ENCODE measurements at regions not wholly inside any gene's neighbourhood (a gene's known extent, or its start where the extent isn't known, plus 50 kb on each side); places are given as distances from the start of the nearest gene placed in this dataset.
"Not testable (repeated sequence)": the region's sequence is repeated elsewhere in the genome, so short reads cannot be mapped to it uniquely, and the experiment has no call there.

DNA sequence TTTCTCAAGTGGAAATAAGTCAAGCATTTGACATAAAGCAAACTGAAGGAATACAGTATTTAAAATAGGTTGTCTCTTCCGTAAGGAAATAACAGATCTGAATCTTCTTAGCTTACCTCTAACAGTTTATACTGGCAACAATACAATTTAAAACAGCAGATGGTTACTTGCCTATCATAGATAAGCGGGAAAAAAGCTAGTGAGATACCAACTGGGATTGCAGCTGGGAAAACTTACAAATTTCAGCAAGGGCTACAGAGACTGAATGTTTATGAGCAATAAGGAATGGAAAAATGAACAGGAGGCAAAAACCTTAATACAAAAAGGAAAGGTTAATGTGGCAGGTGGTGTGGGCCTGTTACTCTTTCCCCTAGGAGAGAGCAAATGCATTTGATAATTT lies 220.0 kb downstream of the RASSF9 start:
- H3K9ac ChIP-seq (ENCODE audit: low read depth, low read length) = no peak overlapping the region
- H3K27ac ChIP-seq (ENCODE audit: low read depth, low read length) = no peak overlapping the region
- H3K4me1 ChIP-seq (ENCODE audit: control insufficient read depth, insufficient read depth, low read length) = no peaks in the 10 kb centered on the region
- H3K9me3 ChIP-seq (ENCODE audit: control insufficient read depth, insufficient read depth, low read length) = 0 out of 2 replicates have a peak, but pooled peaks cover 5% of the 10 kb centered on the region
- no peak overlapping the region for H3K4me3 ChIP-seq (ENCODE audit: low read depth, low read length)
- H3K27me3 ChIP-seq (ENCODE audit: control insufficient read depth, insufficient read depth, low read length) = no peaks in the 10 kb centered on the region
- H3K36me3 ChIP-seq (ENCODE audit: control insufficient read depth, insufficient read depth, low read length) = no peaks in the 10 kb centered on the region

- no peak overlapping the region for H3K27ac ChIP-seq (ENCODE audit: low read depth, low read length)
- H3K9ac ChIP-seq (ENCODE audit: low read depth, low read length) = no peak overlapping the region
- H3K36me3 ChIP-seq (ENCODE audit: control insufficient read depth, insufficient read depth, low read length) = no peaks in the 10 kb centered on the region
- H3K4me3 ChIP-seq (ENCODE audit: low read depth, low read length) = no peak overlapping the region
- H3K27me3 ChIP-seq (ENCODE audit: control insufficient read depth, insufficient read depth, low read length) = no peaks in the 10 kb centered on the region
- no peaks in the 10 kb centered on the region for H3K4me1 ChIP-seq (ENCODE audit: control insufficient read depth, insufficient read depth, low read length)
- 0 out of 2 replicates have a peak, but pooled peaks cover 2% of the 10 kb centered on the region for H3K9me3 ChIP-seq (ENCODE audit: control insufficient read depth, insufficient read depth, low read length)
Observed at GRCh38 chr12:85617307-85618091, 218.7 kb downstream of the RASSF9 start.

DNA sequence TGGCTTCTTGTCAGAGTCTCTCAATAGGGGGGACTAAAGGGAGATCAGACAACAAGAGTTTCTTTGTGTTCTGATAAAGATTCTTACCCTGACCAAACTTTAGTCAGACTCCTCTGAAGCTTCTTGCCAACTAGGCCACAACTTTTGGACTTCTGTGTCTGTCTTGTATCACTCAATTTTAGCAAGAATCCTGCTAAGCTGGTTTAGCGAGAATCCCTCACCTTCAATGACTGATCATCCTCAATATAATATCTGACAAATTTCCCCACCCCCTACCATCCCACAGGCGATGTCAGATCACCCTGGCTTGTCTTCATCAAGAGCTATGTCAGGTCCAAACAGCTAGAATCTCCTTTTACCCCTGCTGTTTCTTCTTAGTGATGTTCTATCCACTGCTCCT lies 215.2 kb downstream of the RASSF9 start:
- H3K4me1 ChIP-seq (ENCODE audit: control insufficient read depth, insufficient read depth, low read length) = no peaks in the 10 kb centered on the region
- no peaks in the 10 kb centered on the region for H3K27me3 ChIP-seq (ENCODE audit: control insufficient read depth, insufficient read depth, low read length)
- H3K9ac ChIP-seq (ENCODE audit: low read depth, low read length) = no peak overlapping the region
- no peaks in the 10 kb centered on the region for H3K36me3 ChIP-seq (ENCODE audit: control insufficient read depth, insufficient read depth, low read length)
- H3K4me3 ChIP-seq (ENCODE audit: low read depth, low read length) = no peak overlapping the region
- no peaks in the 10 kb centered on the region for H3K9me3 ChIP-seq (ENCODE audit: control insufficient read depth, insufficient read depth, low read length)
- H3K27ac ChIP-seq (ENCODE audit: low read depth, low read length) = no peak overlapping the region

- H3K4me3 ChIP-seq (ENCODE audit: low read depth, low read length) = no peak overlapping the region
- H3K27ac ChIP-seq (ENCODE audit: low read depth, low read length) = no peak overlapping the region
- no peaks in the 10 kb centered on the region for H3K36me3 ChIP-seq (ENCODE audit: control insufficient read depth, insufficient read depth, low read length)
- H3K4me1 ChIP-seq (ENCODE audit: control insufficient read depth, insufficient read depth, low read length) = no peaks in the 10 kb centered on the region
- no peaks in the 10 kb centered on the region for H3K27me3 ChIP-seq (ENCODE audit: control insufficient read depth, insufficient read depth, low read length)
- no peaks in the 10 kb centered on the region for H3K9me3 ChIP-seq (ENCODE audit: control insufficient read depth, insufficient read depth, low read length)
- H3K9ac ChIP-seq (ENCODE audit: low read depth, low read length) = no peak overlapping the region
Observed at GRCh38 chr12:85623763-85624162, 212.4 kb downstream of the RASSF9 start.

- no peaks in the 10 kb centered on the region for H3K27me3 ChIP-seq (ENCODE audit: control insufficient read depth, insufficient read depth, low read length)
- H3K27ac ChIP-seq (ENCODE audit: low read depth, low read length) = no peak overlapping the region
- H3K9me3 ChIP-seq (ENCODE audit: control insufficient read depth, insufficient read depth, low read length) = no peaks in the 10 kb centered on the region
- H3K36me3 ChIP-seq (ENCODE audit: control insufficient read depth, insufficient read depth, low read length) = no peaks in the 10 kb centered on the region
- H3K4me3 ChIP-seq (ENCODE audit: low read depth, low read length) = no peak overlapping the region
- no peak overlapping the region for H3K9ac ChIP-seq (ENCODE audit: low read depth, low read length)
- H3K4me1 ChIP-seq (ENCODE audit: control insufficient read depth, insufficient read depth, low read length) = no peaks in the 10 kb centered on the region
Observed at GRCh38 chr12:85625467-85625866, 210.7 kb downstream of the RASSF9 start.

- H3K4me3 ChIP-seq (ENCODE audit: low read depth, low read length) = no peak overlapping the region
- no peak overlapping the region for H3K27ac ChIP-seq (ENCODE audit: low read depth, low read length)
- no peaks in the 10 kb centered on the region for H3K4me1 ChIP-seq (ENCODE audit: control insufficient read depth, insufficient read depth, low read length)
- H3K9ac ChIP-seq (ENCODE audit: low read depth, low read length) = no peak overlapping the region
- no peaks in the 10 kb centered on the region for H3K27me3 ChIP-seq (ENCODE audit: control insufficient read depth, insufficient read depth, low read length)
- H3K36me3 ChIP-seq (ENCODE audit: control insufficient read depth, insufficient read depth, low read length) = no peaks in the 10 kb centered on the region
- no peaks in the 10 kb centered on the region for H3K9me3 ChIP-seq (ENCODE audit: control insufficient read depth, insufficient read depth, low read length)
Observed at GRCh38 chr12:85626001-85626783, 210.0 kb downstream of the RASSF9 start.

DNA sequence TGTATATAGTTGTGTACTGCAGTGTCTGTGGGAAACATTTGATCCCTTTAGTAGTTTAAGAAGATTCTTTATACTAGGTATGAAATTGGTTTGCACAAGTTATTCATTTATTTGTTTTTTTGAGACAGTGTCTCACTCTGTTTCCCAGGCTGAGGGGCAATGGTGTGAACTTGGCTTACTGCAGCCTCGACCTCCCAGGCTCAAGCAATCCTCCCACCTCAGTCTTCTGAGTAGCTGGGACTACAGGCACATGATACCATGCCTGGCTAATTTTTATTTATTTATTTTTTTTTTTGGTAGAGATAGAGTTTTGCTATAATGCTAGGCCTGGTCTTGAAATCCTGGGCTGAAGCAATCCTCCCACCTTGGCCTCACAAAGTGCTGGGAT lies 209.4 kb downstream of the RASSF9 start:
- Histone ChIP-seq H3K36me3 (ENCODE audit: control insufficient read depth, insufficient read depth, low read length) (no peaks in the 10 kb centered on the region), H3K27ac (ENCODE audit: low read depth, low read length) (no peak overlapping the region), H3K4me3 (ENCODE audit: low read depth, low read length) (no peak overlapping the region), H3K27me3 (ENCODE audit: control insufficient read depth, insufficient read depth, low read length) (no peaks in the 10 kb centered on the region), H3K4me1 (ENCODE audit: control insufficient read depth, insufficient read depth, low read length) (no peaks in the 10 kb centered on the region), H3K9me3 (ENCODE audit: control insufficient read depth, insufficient read depth, low read length) (no peaks in the 10 kb centered on the region), H3K9ac (ENCODE audit: low read depth, low read length) (no peak overlapping the region)

DNA sequence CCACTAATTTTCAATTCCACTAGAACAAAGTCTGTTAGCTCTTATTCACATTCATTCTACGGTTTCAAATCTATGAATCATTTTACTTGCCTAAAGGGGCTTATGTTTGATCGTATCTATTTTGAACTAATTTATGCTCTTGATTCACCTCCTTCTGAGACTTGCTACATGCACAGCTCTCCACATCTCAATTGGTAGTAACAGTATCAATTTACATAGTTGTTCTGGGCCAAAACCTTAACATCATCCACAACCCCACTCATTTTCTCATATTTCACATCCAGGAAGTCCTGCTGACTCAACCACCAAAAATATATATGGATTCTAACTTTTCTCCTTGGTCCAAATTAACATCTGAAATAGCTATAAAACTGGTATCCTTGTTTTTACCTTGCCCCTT lies 208.6 kb downstream of the RASSF9 start:
- Histone ChIP-seq H3K4me1 (ENCODE audit: control insufficient read depth, insufficient read depth, low read length) (no peaks in the 10 kb centered on the region), H3K9me3 (ENCODE audit: control insufficient read depth, insufficient read depth, low read length) (no peaks in the 10 kb centered on the region), H3K9ac (ENCODE audit: low read depth, low read length) (no peak overlapping the region), H3K27me3 (ENCODE audit: control insufficient read depth, insufficient read depth, low read length) (no peaks in the 10 kb centered on the region), H3K36me3 (ENCODE audit: control insufficient read depth, insufficient read depth, low read length) (no peaks in the 10 kb centered on the region), H3K4me3 (ENCODE audit: low read depth, low read length) (no peak overlapping the region), H3K27ac (ENCODE audit: low read depth, low read length) (no peak overlapping the region)

DNA sequence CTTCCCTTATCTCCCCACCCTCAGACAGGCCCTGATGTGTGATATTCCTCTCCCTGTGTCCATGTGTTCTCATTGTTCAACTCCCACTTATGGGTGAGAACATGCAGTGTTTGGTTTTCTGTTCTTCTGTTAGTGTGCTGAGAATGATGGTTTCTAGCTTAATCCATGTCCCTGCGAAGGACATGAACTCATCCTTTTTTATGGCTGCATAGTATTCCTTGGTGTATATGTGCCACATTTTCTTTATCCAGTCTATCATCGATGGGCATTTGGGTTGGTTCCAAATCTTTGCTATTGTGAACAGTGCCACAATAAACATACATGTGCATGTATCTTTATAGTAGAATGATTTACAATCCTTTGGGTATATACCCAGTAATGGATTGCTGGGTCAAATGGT lies 207.6 kb downstream of the RASSF9 start:
- H3K27ac ChIP-seq (ENCODE audit: low read depth, low read length); H3K9ac ChIP-seq (ENCODE audit: low read depth, low read length); H3K9me3 ChIP-seq (ENCODE audit: control insufficient read depth, insufficient read depth, low read length); H3K27me3 ChIP-seq (ENCODE audit: control insufficient read depth, insufficient read depth, low read length); H3K4me1 ChIP-seq (ENCODE audit: control insufficient read depth, insufficient read depth, low read length); H3K4me3 ChIP-seq (ENCODE audit: low read depth, low read length); H3K36me3 ChIP-seq (ENCODE audit: control insufficient read depth, insufficient read depth, low read length): not testable (repeated sequence)

DNA sequence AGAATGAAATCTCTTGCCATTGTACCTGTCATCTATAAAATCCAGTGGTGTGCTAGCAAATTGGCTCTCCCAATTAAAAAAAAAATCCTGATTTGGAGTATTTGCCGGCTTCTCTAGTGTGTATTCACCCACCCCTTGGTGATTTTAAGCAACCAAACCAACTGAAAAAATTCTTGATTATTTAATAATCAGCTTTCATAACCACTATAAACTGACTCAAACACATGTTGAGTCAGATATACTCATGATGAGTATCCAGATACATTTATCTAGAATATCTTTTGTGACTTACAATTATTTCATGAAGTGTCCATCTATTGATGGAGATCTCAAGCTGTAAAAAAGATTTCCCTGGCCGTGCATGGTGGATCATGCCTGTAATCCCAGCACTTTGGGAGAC lies 205.4 kb downstream of the RASSF9 start:
- H3K27me3 ChIP-seq (ENCODE audit: control insufficient read depth, insufficient read depth, low read length) = no peaks in the 10 kb centered on the region
- no peak overlapping the region for H3K27ac ChIP-seq (ENCODE audit: low read depth, low read length)
- no peak overlapping the region for H3K4me3 ChIP-seq (ENCODE audit: low read depth, low read length)
- H3K36me3 ChIP-seq (ENCODE audit: control insufficient read depth, insufficient read depth, low read length) = no peaks in the 10 kb centered on the region
- no peaks in the 10 kb centered on the region for H3K4me1 ChIP-seq (ENCODE audit: control insufficient read depth, insufficient read depth, low read length)
- H3K9ac ChIP-seq (ENCODE audit: low read depth, low read length) = no peak overlapping the region
- H3K9me3 ChIP-seq (ENCODE audit: control insufficient read depth, insufficient read depth, low read length) = no peaks in the 10 kb centered on the region

- Histone ChIP-seq H3K27me3 (ENCODE audit: control insufficient read depth, insufficient read depth, low read length) (no peaks in the 10 kb centered on the region), H3K4me1 (ENCODE audit: control insufficient read depth, insufficient read depth, low read length) (no peaks in the 10 kb centered on the region), H3K9ac (ENCODE audit: low read depth, low read length) (no peak overlapping the region), H3K4me3 (ENCODE audit: low read depth, low read length) (no peak overlapping the region), H3K27ac (ENCODE audit: low read depth, low read length) (no peak overlapping the region), H3K9me3 (ENCODE audit: control insufficient read depth, insufficient read depth, low read length) (no peaks in the 10 kb centered on the region), H3K36me3 (ENCODE audit: control insufficient read depth, insufficient read depth, low read length) (no peaks in the 10 kb centered on the region)
Observed at GRCh38 chr12:85632390-85632789, 203.8 kb downstream of the RASSF9 start.
